GM21367 (cell line): ENCODE measurements at regions not wholly inside any gene's neighbourhood (a gene's known extent, or its start where the extent isn't known, plus 50 kb on each side); places are given as distances from the start of the nearest gene placed in this dataset.

Experiments used
- ATAC-seq: cut with Tn5 transposase; IDR thresholded peaks from one replicate; pipeline ENCODE4 v1.9.1; 2021; ENCODE audit not compliant: unreplicated experiment

DNA sequence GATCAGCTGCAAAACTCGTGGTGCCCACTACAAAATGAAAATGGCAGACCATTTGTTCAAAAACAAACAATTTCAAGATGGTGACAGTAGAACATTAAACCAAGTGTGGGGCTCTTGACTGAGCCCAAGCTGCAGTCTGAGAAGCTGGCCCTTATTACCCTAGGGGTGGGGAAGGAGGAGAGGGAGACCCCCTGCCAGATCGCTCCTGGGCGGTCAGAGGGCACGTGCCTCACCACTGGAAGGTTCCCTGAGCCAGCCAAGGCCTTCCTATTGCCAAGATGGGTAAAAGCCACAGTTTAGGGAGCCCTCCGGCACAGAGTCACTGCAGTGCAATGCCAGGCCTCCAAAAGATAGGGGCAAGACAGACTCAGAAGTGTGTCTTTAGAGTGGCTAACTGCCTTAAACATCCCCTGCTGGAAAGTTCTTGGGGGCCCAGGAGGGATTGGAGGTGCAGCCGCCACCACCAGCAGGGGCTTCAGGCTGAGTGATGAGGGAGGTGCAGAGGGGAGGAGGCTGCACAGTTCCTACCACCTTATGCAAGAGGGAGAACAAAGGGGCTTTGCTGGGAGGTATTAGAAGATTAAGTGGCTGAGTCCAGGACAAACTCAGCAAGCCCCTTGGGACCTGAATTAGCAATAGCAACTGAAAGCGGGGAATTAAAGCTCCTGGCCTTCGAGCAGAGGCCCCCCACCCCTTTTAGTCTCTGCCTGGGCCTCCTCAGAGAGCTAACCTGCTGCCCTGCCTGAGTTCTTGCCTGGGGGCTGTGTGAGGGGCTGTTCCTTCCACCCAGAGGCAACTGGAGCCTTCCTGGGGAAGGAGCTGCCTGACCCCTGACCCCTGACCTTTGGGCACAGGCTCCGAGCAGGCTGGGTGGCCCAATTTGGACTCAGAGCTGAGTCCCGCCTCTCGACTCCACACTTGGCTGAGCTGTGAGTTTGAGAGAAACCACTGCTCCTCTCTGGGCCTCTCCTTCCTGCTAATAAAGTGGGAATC is 88.4 kb downstream of the VEGFA start:
- ATAC-seq = no peak

DNA sequence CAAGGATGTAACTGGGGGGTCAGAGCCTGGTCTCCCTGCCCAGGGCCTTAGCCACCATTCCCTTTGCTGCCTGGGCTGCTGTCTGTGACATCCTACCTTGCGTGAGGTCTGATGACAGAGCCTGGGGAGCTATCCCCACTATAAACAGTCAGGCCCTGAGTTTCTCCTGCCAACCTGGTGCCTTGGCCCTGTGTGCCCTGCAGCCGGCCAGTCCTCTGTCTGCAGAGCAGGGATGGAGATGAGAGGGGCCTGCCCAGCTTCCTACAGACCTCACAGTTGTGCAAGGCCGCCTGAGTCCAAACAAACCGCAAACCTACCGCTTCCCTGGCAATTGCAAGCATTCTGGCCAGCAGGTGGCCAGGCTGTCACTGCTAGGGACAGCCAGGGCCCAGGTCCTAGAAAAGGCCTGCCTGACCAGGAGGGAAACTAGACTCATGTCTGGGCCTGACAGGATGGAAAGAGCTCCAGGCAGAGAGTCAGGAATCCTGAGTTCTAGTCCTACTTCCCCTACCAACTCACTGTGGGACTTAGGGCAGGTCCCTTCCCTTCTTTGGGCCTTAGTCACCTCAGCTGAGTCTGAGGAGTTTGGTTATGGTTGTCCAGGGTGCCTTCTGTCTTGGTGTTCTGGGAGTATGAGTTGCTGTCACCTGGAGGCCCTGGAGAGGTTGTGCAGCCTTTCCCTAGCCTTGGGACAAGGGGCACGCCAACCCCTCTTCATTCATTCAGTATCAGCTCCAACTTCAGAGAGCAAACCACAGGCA is 86.2 kb downstream of the VEGFA start:
- no peak for ATAC-seq

DNA sequence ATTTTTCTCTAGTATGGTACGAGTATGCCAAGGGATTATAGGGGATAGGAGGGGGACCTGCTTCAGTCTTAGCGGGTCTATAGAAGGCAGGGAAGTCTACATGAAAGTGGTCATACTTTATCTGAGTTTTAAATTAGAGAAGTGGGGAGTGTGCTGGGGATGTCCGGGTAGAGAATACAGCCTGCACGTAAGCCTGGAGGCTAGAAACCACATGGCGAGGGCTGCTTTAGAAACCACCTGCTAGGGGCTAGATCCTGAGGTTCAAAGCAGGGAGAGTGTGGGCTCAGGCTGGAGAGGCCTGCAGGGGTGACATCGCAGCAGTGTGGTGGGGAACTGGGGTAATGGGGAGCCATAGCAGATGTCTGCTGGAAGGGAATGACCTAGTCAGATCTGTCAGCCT is 85.2 kb downstream of the VEGFA start:
- no peak for ATAC-seq

DNA sequence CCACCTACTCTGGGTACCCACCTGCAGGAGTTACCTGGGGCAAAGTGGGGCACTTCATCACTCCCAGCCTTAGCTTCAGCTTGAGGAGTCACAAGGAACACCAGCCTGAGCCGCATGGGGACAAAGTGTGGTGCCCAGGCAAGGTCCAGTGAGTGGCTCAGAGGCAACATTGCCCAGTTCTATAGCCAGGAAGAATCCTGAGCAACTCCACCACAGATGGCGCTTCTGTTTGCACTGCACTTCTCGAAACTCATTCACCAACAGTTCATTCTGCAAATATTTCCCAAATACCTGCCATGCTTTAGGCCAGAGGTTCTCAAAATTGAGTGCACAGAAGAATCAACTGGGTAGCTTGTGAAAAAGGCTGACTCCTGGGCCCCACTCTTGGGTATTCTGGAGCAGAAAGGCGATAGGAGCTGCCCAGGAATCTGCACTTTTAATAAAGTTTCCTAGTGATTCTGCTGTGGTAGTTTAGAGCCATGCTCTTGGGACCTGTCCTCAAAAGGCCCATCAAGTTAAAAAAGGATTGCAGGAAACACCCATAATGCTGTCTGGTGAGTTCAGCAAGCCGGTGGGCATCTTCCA is 83.1 kb downstream of the VEGFA start:
- ATAC-seq = no peak

DNA sequence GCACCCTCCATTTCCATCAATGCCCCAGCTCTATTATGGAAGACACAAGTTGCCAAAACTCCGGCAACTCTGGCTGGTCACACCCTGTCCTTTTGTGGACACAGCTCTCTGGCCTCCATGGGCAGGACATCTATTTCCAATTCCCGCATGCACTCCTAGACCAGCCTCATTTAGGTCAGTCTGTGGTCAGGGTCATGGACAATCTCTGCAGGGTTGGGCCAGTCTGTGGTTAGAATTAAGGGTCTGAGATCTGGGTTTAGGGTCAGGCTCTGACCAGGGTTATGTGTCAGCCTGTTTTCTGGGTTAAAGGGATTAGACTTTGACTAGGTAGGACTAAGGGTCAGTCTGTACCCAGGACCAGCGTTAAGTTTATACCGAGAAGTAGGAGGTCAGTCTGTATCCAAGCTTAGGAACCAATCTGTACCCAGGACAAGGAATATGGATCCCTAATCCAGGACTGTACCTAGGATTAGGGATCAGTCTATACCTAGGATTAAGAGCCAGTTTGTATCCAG is 82.4 kb downstream of the VEGFA start:
- no peak for ATAC-seq

DNA sequence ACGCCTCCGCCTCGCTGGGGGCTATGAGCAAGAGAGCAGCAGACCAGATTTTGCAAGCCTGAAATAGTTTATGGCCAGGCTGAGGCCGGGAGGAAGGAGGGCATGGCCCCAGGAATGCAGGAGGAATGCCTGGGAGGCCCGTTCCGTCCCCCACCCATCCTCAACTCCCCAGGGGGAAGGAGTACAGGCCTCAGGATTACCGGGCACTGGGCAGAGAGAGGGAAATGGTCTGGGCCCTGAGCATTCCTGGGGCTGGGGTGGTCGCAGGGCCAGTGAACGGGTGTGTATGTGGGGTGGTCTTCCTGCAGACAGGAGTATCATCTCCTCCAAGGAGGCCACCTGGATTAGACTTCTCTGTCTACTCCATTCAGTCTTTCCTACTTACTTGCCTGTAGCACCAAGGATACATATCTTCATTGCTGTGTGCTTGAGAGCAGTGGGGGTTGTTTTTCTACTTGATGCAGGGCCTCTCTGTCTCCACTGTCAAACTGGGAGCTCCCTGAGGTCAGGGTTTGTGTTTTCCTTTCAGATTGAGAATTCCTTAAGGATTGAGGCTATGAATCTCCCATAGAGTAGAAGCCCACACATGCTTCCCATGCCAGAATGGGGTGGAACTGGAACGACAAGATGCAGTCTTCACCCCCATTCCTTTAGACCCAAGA is 81.3 kb downstream of the VEGFA start:
- no peak for ATAC-seq

DNA sequence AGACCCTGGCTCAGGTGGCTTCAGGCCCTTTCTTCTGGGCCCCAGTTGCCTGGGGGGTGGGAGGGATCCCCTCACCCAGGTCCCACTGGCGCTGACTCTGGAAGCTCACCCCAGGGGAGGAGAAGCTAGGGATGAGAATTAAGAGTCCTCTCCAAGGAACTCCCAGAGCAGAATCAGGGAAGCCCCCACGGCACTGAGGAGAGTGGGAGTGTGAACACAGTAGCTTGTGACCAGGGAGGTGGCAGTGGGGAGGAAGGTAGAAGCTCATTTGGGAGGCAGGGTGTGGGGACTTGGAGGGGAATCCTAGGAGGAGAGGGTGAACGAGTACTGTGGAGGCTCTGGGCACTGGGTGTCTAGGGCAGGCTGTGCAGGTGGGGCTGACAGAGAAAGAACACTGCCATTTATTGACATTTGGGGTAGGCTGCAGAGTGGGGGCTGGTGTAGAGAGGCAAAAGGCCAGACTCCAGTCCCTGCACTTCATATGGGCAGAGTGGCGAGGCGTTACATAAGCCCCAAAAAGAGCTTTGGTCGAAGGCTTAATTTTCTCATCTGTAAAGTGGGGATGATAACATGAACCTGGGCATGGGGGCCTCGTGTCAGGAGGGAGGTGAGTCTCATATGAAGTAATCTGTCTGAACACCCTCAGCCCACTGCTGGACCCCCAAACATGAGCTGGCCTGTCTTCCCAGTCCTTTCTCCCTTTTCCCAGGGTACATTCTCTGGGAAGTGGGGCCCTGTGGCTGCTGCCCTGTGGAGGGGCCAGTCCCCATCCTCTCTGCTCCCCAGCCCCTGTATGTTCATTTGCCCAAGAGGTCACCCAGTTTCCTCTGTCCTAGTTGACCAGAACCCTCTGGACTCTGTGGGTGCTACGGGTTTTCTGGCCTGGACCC is 80.5 kb downstream of the VEGFA start:
- no peak for ATAC-seq

DNA sequence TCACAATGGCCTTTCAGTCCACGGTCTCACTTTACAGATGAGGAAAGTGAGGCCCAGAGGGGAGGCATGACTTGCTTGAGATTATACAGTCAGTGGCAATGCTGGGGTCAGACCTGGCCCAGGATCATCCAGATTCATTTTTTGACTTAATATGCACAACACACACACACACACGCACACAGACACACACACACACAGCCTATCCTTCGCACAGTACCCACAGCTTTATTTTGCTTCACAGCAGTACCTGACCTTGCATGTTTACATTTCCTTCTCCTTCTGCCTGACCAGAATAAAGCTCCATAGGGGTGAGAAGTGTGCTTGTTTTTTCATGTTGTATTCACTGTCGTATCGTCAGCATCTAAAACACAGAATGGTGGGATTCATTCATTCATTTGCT is 79.8 kb downstream of the VEGFA start:
- no peak for ATAC-seq

DNA sequence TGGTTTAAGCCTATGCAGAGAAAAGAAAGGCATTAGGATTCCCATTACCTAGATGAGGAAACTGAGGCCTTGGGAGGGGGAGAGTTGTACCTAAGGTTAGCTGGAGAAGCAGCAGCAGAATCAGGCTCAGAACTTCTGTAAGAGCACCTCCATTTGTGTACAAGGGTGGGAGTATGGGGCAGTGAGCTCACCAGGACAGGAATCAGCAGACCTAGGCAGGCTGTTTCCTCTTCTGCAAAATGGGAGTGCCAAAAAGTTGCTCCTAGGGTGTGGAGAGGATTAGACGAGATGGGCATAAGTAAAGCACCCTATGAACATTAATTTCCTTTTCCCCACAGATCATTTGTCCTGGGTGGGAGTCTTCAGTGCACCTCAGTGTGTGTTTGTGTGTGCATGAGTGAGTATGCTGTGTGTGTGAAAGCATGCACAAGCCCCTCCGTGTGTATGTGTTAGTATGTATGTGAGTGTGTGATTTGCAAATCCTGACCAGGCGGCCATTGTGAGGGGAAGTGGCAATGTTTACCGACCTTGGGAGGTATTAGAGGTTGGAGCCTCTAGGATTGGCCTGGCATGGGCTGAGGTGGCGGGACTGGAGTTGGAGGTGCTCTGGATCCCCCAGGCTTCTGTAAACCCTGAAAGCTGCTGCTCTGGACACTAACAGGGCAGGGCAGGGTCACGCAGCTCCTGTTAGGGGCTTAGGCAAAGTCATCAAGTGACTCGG is 78.8 kb downstream of the VEGFA start:
- no peak for ATAC-seq

DNA sequence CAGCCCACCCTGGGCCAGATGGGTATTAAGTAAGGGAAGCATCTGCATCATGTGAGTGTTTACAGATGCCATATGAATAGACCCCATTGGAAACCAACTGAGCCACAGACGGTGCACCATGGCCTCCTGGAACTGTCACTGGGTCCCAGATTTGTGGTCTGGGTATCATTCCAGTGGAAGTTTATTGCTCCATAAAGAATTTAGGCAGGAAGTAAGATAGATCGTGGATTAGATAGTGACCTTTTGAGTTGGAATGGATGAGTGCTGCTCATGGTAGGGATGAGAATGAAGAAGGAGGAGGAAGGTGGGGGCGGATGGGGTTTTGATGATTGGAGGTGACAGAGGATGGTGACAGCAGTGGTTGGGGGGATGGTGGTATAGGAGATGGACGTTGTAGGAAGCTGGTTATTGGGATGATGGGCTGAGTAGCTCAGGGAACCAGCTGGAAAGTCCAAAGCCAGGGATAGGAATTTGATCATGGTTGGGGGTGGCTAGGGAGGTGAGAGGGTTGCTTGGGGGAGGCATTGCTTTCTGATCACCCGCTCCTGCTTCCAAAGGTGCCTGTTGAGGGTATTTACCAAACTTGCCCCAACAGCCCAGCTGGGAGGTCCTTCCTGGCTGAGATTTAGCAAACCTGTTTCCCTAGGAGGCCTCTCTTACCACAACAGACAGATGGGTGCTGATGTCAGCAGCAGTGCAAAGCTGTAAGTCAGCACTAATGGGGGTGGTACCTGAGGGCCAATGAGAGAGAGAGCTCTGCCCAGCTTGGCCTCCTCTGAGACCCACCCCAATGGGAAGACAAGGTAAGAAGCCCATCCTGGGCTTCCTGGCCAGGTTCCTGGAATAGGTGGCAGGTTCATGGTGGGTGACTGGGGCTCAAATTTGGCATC is 78.0 kb downstream of the VEGFA start:
- ATAC-seq = no peak

DNA sequence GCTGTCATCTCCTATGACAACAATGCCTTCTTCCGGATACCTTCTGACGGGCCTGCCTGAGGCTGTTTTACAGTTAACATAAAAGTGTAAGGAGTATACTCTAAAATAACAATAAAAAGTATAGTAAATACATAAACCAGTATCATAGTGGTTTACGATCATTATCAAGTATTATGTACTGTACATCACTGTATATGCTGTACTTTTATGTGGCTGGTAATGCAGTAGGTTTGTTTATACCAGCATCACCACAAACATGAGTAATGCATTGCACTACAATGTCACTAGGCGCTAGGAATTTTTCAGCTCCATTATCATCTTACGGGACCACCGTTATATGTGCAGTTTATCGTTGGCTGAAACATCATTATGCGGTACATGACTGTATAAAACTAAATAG is 76.5 kb downstream of the VEGFA start:
- no peak for ATAC-seq

DNA sequence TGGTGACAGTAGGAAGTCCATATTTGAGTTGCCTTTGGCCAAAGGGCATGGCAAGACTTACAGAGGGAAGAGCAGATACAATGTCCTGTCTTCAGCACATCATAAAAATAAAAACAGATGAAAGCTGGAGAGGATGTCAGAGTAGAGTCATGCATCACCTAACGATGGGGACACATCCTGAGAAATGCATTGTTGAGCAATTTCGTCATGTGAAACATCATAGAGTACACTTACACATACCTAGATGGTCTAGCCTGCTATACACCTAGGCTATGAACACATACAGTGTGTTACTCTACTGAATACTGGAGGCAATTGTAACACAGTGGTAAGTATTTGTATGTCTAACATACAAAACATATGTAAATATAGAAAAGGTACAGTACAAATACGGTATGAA is 75.6 kb downstream of the VEGFA start:
- ATAC-seq = no peak

DNA sequence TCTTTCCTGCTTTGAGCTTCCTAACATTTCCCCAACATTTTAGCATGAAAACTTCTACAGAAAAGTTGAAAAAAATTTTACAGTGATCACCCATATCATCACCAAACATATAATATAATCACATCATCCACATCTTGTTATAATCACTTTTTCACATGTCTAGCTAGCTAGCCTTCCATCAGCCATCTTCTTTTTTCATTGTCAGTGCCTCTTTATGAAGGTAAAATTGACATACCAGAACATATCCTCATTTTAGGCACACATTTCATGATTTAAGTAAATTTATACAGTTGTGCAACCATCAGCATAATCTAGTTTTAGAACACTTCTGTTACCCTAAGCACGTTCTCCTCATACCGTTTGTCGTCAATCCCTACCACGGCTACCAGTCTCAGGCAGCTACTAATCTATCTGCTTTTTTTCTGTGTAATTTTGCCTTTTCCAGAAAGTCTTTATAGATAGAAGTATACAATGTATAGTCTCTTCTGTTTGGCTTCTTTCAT is 73.7 kb downstream of the VEGFA start:
- ATAC-seq = no peak

DNA sequence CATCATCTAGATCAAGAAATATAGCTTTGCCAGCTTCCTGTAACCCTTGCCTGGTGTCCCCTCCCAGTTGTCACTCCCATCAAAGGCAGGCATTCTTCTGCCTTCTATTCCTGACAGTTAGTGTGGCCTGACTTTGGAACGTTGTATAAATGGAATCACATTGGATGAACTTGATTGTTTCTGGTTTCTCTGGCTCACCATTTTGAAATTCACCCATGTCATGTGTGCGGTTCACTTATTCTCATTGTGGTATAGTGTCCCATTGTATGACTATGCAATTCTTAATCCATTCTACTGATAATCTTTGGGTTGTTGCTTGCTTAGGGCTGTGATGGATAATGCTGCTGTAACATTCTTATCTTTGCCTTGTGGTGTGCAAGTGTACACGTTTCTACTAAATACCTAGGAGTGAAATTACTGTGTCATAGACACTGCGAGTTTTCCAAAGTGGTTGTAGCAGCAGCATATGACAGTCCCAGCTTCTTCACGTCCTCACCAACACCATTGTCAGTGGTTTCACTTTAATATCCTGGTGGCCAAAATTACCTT is 73.2 kb downstream of the VEGFA start:
- ATAC-seq = no peak

DNA sequence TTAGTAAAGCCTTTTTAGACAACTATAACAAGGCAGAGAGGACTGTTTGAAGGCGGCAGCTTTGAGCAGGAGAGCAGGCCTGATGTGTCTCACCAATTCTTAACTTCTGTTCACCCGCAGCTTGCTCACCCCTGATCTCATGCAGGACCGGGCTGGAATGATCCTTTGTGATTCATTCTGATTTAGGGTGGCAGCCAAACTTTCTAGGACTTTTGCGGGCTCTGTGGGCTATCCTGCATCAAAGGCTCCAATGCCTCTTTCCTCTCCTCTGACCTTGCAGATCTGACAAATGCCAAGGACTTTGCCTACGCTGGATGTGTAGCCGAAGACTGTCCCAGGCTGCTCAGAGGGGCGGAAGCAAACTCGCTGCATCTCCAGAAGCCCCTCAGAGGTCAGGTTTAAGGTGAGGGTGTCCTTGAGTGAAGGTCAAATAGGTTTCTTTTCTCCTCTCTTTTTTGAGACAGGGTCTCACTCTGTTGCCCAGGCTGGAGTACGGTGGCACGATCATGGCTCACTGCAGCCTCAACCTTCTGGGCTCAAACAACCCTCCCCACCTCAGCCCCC is 72.3 kb downstream of the VEGFA start:
- no peak for ATAC-seq

DNA sequence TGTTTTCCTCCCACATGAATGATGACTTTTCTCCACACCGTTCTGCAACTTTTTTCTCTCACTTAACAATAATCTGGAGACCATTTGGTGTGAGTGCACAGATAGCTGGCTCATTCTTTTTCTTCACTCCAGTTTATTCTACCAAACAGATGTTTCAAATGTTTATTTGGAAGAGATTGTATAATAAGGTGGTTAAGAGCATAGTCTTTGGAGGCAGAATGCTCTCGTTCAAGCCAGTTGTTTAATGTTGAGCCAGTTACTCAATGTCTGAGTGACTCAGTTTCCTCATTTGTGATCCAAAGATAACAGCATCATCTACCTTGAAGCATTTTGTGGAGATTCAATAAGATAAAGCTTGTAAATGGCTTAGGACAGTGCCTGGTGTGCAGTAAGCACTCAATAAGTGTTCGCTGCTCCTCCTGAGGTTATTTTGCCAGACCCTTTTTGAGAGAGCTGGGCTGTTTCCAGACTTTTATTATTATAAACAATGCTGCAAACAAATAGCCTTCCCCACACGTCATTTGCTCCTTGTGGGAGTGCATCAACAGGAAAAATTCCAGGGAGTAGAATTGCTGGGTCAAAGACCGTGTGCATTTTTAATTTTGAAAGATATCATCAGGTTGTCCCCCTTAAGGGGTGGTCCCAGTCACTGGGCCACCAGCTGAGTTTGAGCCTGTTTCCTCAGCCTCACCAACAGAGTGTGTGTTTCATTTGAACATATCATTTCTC is 70.6 kb downstream of the VEGFA start:
- no peak for ATAC-seq
